Upper lobe of left lung (tissue), 6 donors: ENCODE measurements at regions not wholly inside any gene's neighbourhood (a gene's known extent, or its start where the extent isn't known, plus 50 kb on each side); places are given as distances from the start of the nearest gene placed in this dataset.
A peak's percentile ranks its signal among the peaks of the same experiment; 100 is the strongest.

Source experiments
- ATAC-seq, 2 donors: fragments of 200-7000 bp; cut with Tn5 transposase; one replicate each; pipeline ENCODE4 v1.9.1; 2022; ENCODE audit warnings: mild to moderate bottlenecking in 2 of 2, moderate library complexity in 2 of 2; ENCODE audit not compliant: low FRiP score in 2 of 2
- DNase-seq, 2 donors: peaks; one replicate each; pipeline ENCODE4 v3.0.0-alpha.2; 2019 to 2020
- H3K27ac ChIP-seq, 4 donors: fragments of 200-600 bp; sonication (generic); one replicate each; pipeline ENCODE4 v1.5.1; 2016 to 2019
- H3K27me3 ChIP-seq, 4 donors: fragments of 200-600 bp; sonication (generic); one replicate each; pipeline ENCODE4 v1.5.1; 2017 to 2019
- H3K36me3 ChIP-seq, 4 donors: fragments of 200-600 bp; sonication (generic); one replicate each; pipeline ENCODE4 v1.5.1; 2016 to 2019
- H3K4me1 ChIP-seq, 4 donors: fragments of 200-600 bp; sonication (generic); one replicate each; pipeline ENCODE4 v1.5.1; 2018 to 2019
- H3K4me3 ChIP-seq, 4 donors: fragments of 200-600 bp; sonication (generic); one replicate each; pipeline ENCODE4 v1.5.1; 2017 to 2019; ENCODE audit warnings: mild to moderate bottlenecking in 2 of 4, moderate library complexity in 1 of 4
- H3K9me3 ChIP-seq, 4 donors: fragments of 200-600 bp; sonication (generic); one replicate each; pipeline ENCODE4 v1.5.1; 2018 to 2019
- EP300 ChIP-seq, 4 donors: sonication (generic); formaldehyde crosslinking; IDR thresholded peaks; one replicate each; pipeline ENCODE4 v1.5.1; 2017; ENCODE audit warnings: antibody characterized with exemption in 4 of 4, control low read depth in 2 of 4
- POLR2A ChIP-seq, 4 donors: fragments of 450-650 bp; IDR thresholded peaks; one replicate each; pipeline ENCODE4 v1.5.1; 2016 to 2017; ENCODE audit warnings: antibody characterized with exemption in 4 of 4, mild to moderate bottlenecking in 2 of 4
- POLR2AphosphoS5 ChIP-seq, 2 donors: sonication (generic); formaldehyde crosslinking; IDR thresholded peaks; one replicate each; pipeline ENCODE4 v1.5.1; 2017; ENCODE audit warnings: antibody characterized with exemption in 2 of 2
- WGBS, 2 donors: methylation state at CpG; one replicate each; pipeline ENCODE4 v1.1.5; 2017 to 2018; 5-methylcytosine and 5-hydroxymethylcytosine counted together
- TF ChIP-seq, protein P1 (sequence below), 6 experiments: fragments of 450-650 bp in 4 of 6; fragments of 200-600 bp in 2 of 6; sonication (generic) in 2 of 6; IDR thresholded peaks; one replicate each; pipeline ENCODE4 v1.5.1; 2016 to 2019; ENCODE audit warnings: antibody characterized with exemption in 6 of 6
- donor health status: DM: no; HTN: no; CAD: no; lungs with moderate emphysema.
- donor health status: DM: no; HTN: yes; CAD: no; lungs with severe emphysema.

DNA sequence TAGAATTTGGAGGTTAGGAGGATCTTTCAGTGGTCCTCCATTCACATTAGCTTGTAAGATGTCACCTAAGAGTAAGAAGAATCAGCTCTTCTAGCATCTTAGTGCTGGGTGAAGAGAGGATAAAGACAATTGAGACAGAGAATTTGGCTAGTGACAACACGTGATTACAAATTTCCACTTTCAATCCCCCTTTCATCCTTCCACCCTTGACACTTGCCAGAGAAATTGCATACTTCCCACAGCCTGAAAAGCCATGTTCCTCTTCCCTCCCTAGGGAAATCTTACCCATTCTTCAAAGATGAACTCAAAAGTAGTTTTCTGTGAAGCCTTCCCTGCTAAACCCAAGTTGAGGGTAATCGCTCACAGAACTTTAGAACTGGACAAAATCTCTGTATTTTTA lies 282.6 kb upstream of the PTGER4 start:
- no peak overlapping the region for H3K27ac ChIP-seq
- H3K27me3 ChIP-seq = no peaks in the 10 kb centered on the region
- H3K4me1 ChIP-seq = peaks cover 0 to 6% (median 2%) of the 10 kb centered on the region in 4 donors
- DNase-seq (no peak), ATAC-seq (no peak)
- TF ChIP-seq, protein P1, sequence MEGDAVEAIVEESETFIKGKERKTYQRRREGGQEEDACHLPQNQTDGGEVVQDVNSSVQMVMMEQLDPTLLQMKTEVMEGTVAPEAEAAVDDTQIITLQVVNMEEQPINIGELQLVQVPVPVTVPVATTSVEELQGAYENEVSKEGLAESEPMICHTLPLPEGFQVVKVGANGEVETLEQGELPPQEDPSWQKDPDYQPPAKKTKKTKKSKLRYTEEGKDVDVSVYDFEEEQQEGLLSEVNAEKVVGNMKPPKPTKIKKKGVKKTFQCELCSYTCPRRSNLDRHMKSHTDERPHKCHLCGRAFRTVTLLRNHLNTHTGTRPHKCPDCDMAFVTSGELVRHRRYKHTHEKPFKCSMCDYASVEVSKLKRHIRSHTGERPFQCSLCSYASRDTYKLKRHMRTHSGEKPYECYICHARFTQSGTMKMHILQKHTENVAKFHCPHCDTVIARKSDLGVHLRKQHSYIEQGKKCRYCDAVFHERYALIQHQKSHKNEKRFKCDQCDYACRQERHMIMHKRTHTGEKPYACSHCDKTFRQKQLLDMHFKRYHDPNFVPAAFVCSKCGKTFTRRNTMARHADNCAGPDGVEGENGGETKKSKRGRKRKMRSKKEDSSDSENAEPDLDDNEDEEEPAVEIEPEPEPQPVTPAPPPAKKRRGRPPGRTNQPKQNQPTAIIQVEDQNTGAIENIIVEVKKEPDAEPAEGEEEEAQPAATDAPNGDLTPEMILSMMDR (IDR thresholded peaks at IDR 0.05) = no peak
- TF ChIP-seq EP300 (IDR thresholded peaks at IDR 0.05) = no peak
- TF ChIP-seq POLR2A (IDR thresholded peaks at IDR 0.05) = no peak
- no peak for TF ChIP-seq POLR2AphosphoS5 (IDR thresholded peaks at IDR 0.05)
- no peak overlapping the region for H3K4me3 ChIP-seq
- 48 to 69% methylated on average over 2 of the region's 2 CpGs for WGBS, 2 donors
- no peaks in the 10 kb centered on the region for H3K9me3 ChIP-seq
- H3K36me3 ChIP-seq = no peaks in the 10 kb centered on the region

DNA sequence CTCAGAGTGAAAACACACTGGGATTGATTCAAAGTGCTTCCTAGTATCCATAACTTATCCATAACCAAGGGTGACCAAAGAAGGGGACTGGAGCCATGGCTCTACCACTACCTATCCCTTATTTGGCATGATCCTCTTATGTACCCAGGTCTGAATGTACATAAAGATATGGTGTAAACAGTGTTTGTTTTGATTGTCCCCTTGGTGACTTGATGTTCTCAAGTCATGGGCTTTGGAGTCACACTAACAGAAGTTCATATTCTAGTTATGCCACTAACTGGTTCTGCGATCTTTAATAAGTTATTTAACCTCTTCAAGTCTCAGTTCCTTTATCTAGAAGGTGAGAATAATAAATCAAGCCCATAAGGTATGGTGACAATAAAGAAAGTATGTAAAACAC lies 283.4 kb upstream of the PTGER4 start:
- 68 to 86% methylated on average over 1 of the region's 1 CpG for WGBS, 2 donors
- Histone ChIP-seq H3K4me1 (peaks cover 0 to 12% (median 7%) of the 10 kb centered on the region in 4 donors), H3K9me3 (no peaks in the 10 kb centered on the region), H3K27ac (no peak overlapping the region), H3K27me3 (no peaks in the 10 kb centered on the region), H3K4me3 (no peak overlapping the region), H3K36me3 (no peaks in the 10 kb centered on the region)
- ATAC-seq (no peak), DNase-seq (no peak)
- TF ChIP-seq, protein P1 (IDR thresholded peaks at IDR 0.05) = no peak
- TF ChIP-seq EP300 (IDR thresholded peaks at IDR 0.05) = no peak
- no peak for TF ChIP-seq POLR2AphosphoS5 (IDR thresholded peaks at IDR 0.05)
- no peak for TF ChIP-seq POLR2A (IDR thresholded peaks at IDR 0.05)

DNA sequence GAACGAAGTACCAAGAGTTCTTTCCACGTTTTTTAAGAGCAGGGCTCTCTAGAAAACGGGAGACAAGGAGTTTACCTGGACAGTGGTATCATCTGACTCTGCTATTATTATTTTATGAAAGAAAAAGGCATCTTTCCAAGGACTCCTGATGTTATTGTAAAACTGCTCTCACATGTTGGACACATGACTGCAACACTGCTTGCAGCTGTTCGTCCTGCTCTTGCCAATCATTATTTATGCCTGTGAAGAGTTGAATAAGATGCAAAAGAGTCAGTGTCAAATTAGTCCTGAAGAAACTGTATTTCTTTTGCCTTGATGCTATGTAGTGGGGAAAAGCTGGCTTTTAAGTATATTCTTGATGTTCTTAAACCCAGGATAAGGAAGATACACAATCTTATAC lies 284.5 kb upstream of the PTGER4 start:
- H3K36me3 ChIP-seq = no peaks in the 10 kb centered on the region
- no peak overlapping the region for H3K27ac ChIP-seq
- H3K9me3 ChIP-seq = no peaks in the 10 kb centered on the region
- WGBS, 2 donors = 72 to 79% methylated on average over 4 of the region's 4 CpGs
- H3K4me3 ChIP-seq = no peak overlapping the region
- H3K27me3 ChIP-seq = no peaks in the 10 kb centered on the region
- peaks cover 0 to 12% (median 8%) of the 10 kb centered on the region in 4 donors for H3K4me1 ChIP-seq
- ATAC-seq (no peak), DNase-seq (no peak)
- TF ChIP-seq, protein P1 (IDR thresholded peaks at IDR 0.05) = no peak
- no peak for TF ChIP-seq POLR2A (IDR thresholded peaks at IDR 0.05)
- no peak for TF ChIP-seq POLR2AphosphoS5 (IDR thresholded peaks at IDR 0.05)
- no peak for TF ChIP-seq EP300 (IDR thresholded peaks at IDR 0.05)

DNA sequence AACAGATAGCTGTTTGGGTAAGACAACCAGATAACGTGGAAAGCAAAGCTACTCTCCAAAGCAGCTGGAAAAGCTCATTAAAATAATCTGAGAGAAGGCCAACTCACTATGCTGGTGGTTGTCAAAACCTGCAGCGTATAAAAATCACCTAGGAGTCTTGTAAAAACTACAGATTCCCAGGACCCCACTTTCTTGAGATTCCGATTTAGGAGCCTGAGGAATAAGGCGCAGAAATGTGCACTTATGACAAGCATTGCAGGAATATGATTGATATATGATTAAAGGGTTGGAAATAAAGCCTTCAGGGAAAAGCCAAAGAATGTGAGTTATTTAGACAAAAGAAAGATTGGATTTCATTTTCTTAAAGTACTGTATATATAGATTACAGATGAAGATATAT lies 285.0 kb upstream of the PTGER4 start:
- Histone ChIP-seq H3K4me3 (no peak overlapping the region), H3K4me1 (peaks cover 0 to 12% (median 8%) of the 10 kb centered on the region in 4 donors), H3K36me3 (no peaks in the 10 kb centered on the region), H3K27me3 (no peaks in the 10 kb centered on the region), H3K9me3 (no peaks in the 10 kb centered on the region), H3K27ac (no peak overlapping the region)
- 71 to 92% methylated on average over 4 of the region's 4 CpGs for WGBS, 2 donors
- TF ChIP-seq, protein P1 (IDR thresholded peaks at IDR 0.05) = no peak
- TF ChIP-seq EP300 (IDR thresholded peaks at IDR 0.05) (no peak), POLR2A (IDR thresholded peaks at IDR 0.05) (no peak), POLR2AphosphoS5 (IDR thresholded peaks at IDR 0.05) (no peak)
- DNase-seq (no peak), ATAC-seq (no peak)

DNA sequence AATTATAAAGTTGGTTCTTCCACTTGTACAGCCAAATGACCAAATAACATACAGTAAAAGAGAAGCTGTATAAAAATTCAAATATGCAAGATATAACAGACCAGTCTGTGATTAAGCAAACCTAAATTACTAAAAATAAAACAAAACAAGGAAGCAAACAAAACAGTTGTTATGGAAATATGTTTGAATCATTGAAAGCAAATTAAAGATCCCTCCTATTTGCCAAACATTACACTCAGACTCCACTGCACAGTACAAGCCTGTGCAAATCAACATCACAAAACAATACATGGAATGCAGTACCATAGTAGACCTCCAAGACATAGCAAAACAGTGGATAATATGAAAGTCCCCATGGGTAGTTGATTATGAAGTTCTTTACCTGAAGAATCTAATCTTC lies 288.1 kb upstream of the PTGER4 start:
- TF ChIP-seq POLR2A (IDR thresholded peaks at IDR 0.05) (no peak), POLR2AphosphoS5 (IDR thresholded peaks at IDR 0.05) (no peak), EP300 (IDR thresholded peaks at IDR 0.05) (no peak)
- TF ChIP-seq, protein P1 (IDR thresholded peaks at IDR 0.05) = no peak
- no peaks in the 10 kb centered on the region for H3K27me3 ChIP-seq
- H3K4me3 ChIP-seq = no peak overlapping the region
- peaks cover 2 to 12% (median 8%) of the 10 kb centered on the region in 4 donors for H3K4me1 ChIP-seq
- DNase-seq = no peak
- H3K27ac ChIP-seq = no peak overlapping the region
- peak in 1 of 2 donors; percentile 63 for ATAC-seq
- H3K36me3 ChIP-seq = no peaks in the 10 kb centered on the region
- H3K9me3 ChIP-seq = no peaks in the 10 kb centered on the region
